Transverse colon (tissue), 4 donors: ENCODE measurements at regions not wholly inside any gene's neighbourhood (a gene's known extent, or its start where the extent isn't known, plus 50 kb on each side); places are given as distances from the start of the nearest gene placed in this dataset.

Source experiments
- DNase-seq: peaks from one replicate; pipeline ENCODE4 v3.0.0-alpha.2; 2019
- H3K27ac ChIP-seq, 4 donors: fragments of 200-600 bp; sonication (generic); 2 replicates each; pipeline ENCODE4 v1.5.1; 2016 to 2018; ENCODE audit warnings: inconsistent platforms in 4 of 4
- H3K27me3 ChIP-seq: fragments of 200-600 bp; sonication (generic); 2 replicates; pipeline ENCODE4 v1.5.1; 2017; ENCODE audit warnings: inconsistent platforms
- H3K36me3 ChIP-seq, 4 donors: fragments of 200-600 bp; sonication (generic); 2 replicates each; pipeline ENCODE4 v1.5.1; 2017 to 2019; ENCODE audit warnings: inconsistent platforms in 4 of 4
- H3K4me1 ChIP-seq, 4 donors: fragments of 200-600 bp; sonication (generic); 2 replicates each; pipeline ENCODE4 v1.5.1; 2017 to 2020; ENCODE audit warnings: inconsistent platforms in 4 of 4
- H3K4me3 ChIP-seq, 4 donors: fragments of 200-600 bp; sonication (generic); 1 replicate in 1 of 4; 2 replicates in 3 of 4; pipeline versions ENCODE4 v1.5.1 to v1.6.1; 2017 to 2019; ENCODE audit warnings: inconsistent platforms in 4 of 4
- H3K9me3 ChIP-seq, 2 donors: fragments of 200-600 bp; sonication (generic); 2 replicates each; pipeline ENCODE4 v1.5.1; 2017 to 2019; ENCODE audit warnings: inconsistent platforms in 2 of 2
- EP300 ChIP-seq: sonication (generic); formaldehyde crosslinking; IDR thresholded peaks from one replicate; pipeline ENCODE4 v1.6.1; 2017; ENCODE audit warnings: antibody characterized with exemption, low read depth
- POLR2A ChIP-seq: fragments of 450-650 bp; IDR thresholded peaks from one replicate; pipeline ENCODE4 v1.6.1; 2016; ENCODE audit warnings: antibody characterized with exemption, mild to moderate bottlenecking, moderate library complexity
- POLR2AphosphoS5 ChIP-seq, 3 donors: sonication (generic); formaldehyde crosslinking; IDR thresholded peaks; one replicate each; pipeline ENCODE4 v1.6.1; 2016; ENCODE audit warnings: antibody characterized with exemption in 3 of 3
- WGBS, 2 donors: methylation state at CpG; one replicate each; pipeline ENCODE4 v1.1.5; 2018; ENCODE audit warnings: low coverage in 1 of 2; 5-methylcytosine and 5-hydroxymethylcytosine counted together
- in situ Hi-C, 4 donors: fragments of 200-750 bp; cut with MboI; loops; one replicate each; pipeline versions ENCODE4 v1.15.0 to v1.15.1; 2017; ENCODE audit warnings: low sequenced_read_pairs in 3 of 4, low pct_ligation_motif_present in 1 of 4, low pct_unique_long_range_greater_than_20kb in 1 of 4
- intact Hi-C: fragments of 100-400 bp; cut with DNase I; formaldehyde crosslinking; loops from one replicate; pipeline ENCODE4 v1.15.1; 2023; ENCODE audit warnings: low total_unique reads
- TF ChIP-seq, protein P1 (sequence below), 5 experiments: fragments of 200-600 bp in 3 of 5; fragments of 450-650 bp in 2 of 5; sonication (generic) in 3 of 5; IDR thresholded peaks; 1 replicate in 2 of 5; 2 replicates in 3 of 5; pipeline ENCODE4 v1.5.1; 2016 to 2017; ENCODE audit warnings: antibody characterized with exemption in 5 of 5, inconsistent platforms in 3 of 5, mild to moderate bottlenecking in 2 of 5, moderate library complexity in 1 of 5

DNA sequence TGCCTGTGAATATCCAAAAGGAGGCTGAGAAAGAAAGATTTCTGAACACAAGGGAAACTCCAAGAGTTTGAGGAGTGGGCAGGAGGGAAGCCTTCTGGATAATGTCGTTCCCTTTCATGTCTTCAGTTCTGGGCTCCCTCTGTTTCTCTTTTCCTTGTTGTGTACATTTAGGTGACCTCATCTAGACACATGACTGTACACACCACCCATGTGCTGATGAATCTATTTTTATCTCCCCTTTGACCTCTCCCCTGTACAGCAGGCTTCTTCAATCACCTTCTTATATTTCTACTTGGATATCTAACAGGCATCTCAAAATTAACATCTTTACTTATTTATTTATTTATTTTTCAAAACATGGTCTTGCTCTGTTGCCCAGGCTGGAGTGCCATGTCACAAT lies 363.1 kb downstream of the GATA3 start:
- Histone ChIP-seq H3K27ac (no peak overlapping the region), H3K4me3 (no peak overlapping the region), H3K4me1 (no peaks in the 10 kb centered on the region), H3K9me3 (no peaks in the 10 kb centered on the region), H3K36me3 (no peaks in the 10 kb centered on the region), H3K27me3 (no peaks in the 10 kb centered on the region)
- DNase-seq, result no peak
- WGBS, 2 donors, result 54 to 71% methylated on average over 1 of the region's 1 CpG
- intact Hi-C loops, result no loop called here
- in situ Hi-C loops, result no loop called here
- TF ChIP-seq POLR2AphosphoS5 (IDR thresholded peaks at IDR 0.05), result no peak
- no peak for TF ChIP-seq POLR2A
- TF ChIP-seq, protein P1, sequence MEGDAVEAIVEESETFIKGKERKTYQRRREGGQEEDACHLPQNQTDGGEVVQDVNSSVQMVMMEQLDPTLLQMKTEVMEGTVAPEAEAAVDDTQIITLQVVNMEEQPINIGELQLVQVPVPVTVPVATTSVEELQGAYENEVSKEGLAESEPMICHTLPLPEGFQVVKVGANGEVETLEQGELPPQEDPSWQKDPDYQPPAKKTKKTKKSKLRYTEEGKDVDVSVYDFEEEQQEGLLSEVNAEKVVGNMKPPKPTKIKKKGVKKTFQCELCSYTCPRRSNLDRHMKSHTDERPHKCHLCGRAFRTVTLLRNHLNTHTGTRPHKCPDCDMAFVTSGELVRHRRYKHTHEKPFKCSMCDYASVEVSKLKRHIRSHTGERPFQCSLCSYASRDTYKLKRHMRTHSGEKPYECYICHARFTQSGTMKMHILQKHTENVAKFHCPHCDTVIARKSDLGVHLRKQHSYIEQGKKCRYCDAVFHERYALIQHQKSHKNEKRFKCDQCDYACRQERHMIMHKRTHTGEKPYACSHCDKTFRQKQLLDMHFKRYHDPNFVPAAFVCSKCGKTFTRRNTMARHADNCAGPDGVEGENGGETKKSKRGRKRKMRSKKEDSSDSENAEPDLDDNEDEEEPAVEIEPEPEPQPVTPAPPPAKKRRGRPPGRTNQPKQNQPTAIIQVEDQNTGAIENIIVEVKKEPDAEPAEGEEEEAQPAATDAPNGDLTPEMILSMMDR (IDR thresholded peaks at IDR 0.05), result no peak
- TF ChIP-seq EP300, result no peak

DNA sequence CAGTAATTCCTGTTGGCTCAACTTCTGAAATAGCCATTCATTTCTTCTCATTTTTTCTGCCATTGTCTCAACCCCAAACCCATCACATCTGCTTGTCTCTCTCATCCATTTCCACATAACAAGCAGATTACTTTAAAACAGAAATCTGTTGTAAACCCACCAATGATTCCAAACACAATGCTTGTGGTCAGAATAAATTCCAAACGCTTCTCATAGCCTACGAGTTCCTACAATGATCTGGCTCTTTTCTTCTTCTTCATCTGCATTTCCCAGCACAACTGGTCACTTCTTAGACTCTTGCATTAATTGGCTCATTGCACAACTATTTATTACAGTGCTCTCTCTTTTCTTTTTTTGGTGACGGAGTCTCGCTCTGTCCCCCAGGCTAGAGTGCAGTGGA lies 364.1 kb downstream of the GATA3 start:
- TF ChIP-seq POLR2A (no peak), EP300 (no peak), POLR2AphosphoS5 (IDR thresholded peaks at IDR 0.05) (no peak)
- TF ChIP-seq, protein P1 (IDR thresholded peaks at IDR 0.05), result no peak
- Histone ChIP-seq H3K36me3 (no peaks in the 10 kb centered on the region), H3K4me3 (no peak overlapping the region), H3K4me1 (no peaks in the 10 kb centered on the region), H3K27ac (no peak overlapping the region), H3K27me3 (no peaks in the 10 kb centered on the region), H3K9me3 (no peaks in the 10 kb centered on the region)
- in situ Hi-C loops, result no loop called here
- 79 to 92% methylated on average over 4 of the region's 4 CpGs for WGBS, 2 donors
- intact Hi-C loops, result no loop called here
- DNase-seq, result no peak

DNA sequence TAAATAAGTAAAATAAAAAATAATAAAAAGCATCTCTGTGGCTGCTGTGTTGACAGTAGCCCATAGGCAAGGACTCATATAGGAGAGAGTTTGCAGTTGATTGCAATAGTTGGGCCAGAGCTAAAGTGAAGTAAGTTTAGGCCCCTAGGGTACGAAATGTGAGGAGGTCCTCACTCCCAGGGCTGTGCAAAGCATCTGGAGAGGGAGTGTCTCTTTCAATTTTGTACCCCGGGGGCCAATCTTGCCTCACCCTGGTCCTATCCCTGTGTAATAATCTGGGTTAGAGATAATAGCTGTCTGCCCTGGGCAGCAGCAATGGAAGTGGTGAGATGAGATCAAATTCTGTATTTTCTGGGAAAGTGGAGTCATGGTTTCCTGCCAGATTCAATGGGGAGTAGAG lies 365.7 kb downstream of the GATA3 start:
- H3K4me1 ChIP-seq, result no peaks in the 10 kb centered on the region
- no peaks in the 10 kb centered on the region for H3K36me3 ChIP-seq
- H3K9me3 ChIP-seq, result no peaks in the 10 kb centered on the region
- WGBS, 2 donors, result 77 to 86% methylated on average over 1 to 2 of the region's 2 CpGs
- no peak overlapping the region for H3K4me3 ChIP-seq
- H3K27ac ChIP-seq, result no peak overlapping the region
- TF ChIP-seq POLR2AphosphoS5 (IDR thresholded peaks at IDR 0.05) (no peak), POLR2A (no peak), EP300 (no peak)
- TF ChIP-seq, protein P1 (IDR thresholded peaks at IDR 0.05), result no peak
- in situ Hi-C loops (no loop called here), intact Hi-C loops (no loop called here)
- DNase-seq, result no peak
- no peaks in the 10 kb centered on the region for H3K27me3 ChIP-seq

DNA sequence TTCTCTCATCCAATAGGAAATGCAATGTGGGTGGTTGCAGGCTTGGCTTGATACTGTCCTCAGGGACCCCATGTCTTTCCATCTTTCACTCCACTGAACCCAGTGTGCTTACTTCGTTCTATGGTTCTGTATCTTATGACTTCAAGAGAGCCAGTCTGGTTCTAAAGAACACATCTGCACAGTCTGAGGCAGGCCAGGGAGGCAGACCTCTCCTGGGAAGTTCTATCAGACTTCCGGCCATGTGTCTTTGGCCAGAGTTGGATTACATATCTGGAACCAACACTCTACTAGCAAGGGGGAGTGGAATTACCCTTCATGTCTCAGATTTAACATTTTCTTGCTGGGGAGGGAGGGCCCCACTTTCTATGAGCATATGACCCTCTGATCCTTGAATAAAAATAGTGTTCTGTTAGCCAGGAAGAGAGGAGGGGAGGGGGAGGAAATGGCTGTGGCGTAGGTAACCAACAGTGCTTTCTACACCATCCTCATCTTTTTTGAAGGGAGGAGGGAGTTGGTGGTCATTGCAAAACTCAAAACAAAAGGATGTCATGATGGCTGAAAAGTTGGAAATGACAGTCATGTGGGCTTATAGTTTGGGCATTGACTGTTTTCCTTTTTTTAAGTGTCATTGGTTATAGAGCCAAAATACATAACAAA lies 370.2 kb downstream of the GATA3 start:
- in situ Hi-C loops (no loop called here), intact Hi-C loops (no loop called here)
- no peak for TF ChIP-seq POLR2A
- TF ChIP-seq EP300, result no peak
- TF ChIP-seq, protein P1 (IDR thresholded peaks at IDR 0.05), result no peak
- no peak for TF ChIP-seq POLR2AphosphoS5 (IDR thresholded peaks at IDR 0.05)
- no peak for DNase-seq
- 69 to 100% methylated on average over 1 to 3 of the region's 3 CpGs for WGBS, 2 donors
- no peaks in the 10 kb centered on the region for H3K27me3 ChIP-seq
- H3K9me3 ChIP-seq, result no peaks in the 10 kb centered on the region
- H3K36me3 ChIP-seq, result no peaks in the 10 kb centered on the region
- H3K4me3 ChIP-seq, result no peak overlapping the region
- no peak overlapping the region for H3K27ac ChIP-seq
- H3K4me1 ChIP-seq, result no peaks in the 10 kb centered on the region
